IMR-90 (cell line): ENCODE measurements at regions not wholly inside any gene's neighbourhood (a gene's known extent, or its start where the extent isn't known, plus 50 kb on each side); places are given as distances from the start of the nearest gene placed in this dataset.

Experiments
- ATAC-seq: fragments of 200-7000 bp; cut with Tn5 transposase; 2 replicates; pipeline ENCODE4 v1.9.1; 2020; ENCODE audit warnings: low read depth, mild to moderate bottlenecking, moderate library complexity
- BruUV-seq: library from RNA; stranded (reverse); fragments of 400-500 nt; replicated peaks from 2 replicates; lab custom pipeline; 2021; lab: Mats Ljungman, UMichigan
- CTCF ChIA-PET: fragments of 300-600 bp; formaldehyde crosslinking; extraction: SDS; loops from one replicate; lab custom pipeline; 2021; ENCODE audit warnings: antibody characterized with exemption; lab: Yijun Ruan, JAX
- POLR2A ChIA-PET: fragments of 300-600 bp; sonication (Branson Sonifier 250); formaldehyde crosslinking; loops from one replicate; lab custom pipeline; 2022; ENCODE audit warnings: antibody characterized with exemption; ENCODE audit not compliant: unreplicated experiment; lab: Charles Lee
- DNase-seq: peaks from one replicate; pipeline ENCODE4 v3.0.0; 2013
- H2AFZ ChIP-seq: replicated peaks from 2 replicates; pipeline ENCODE3; 2013; ENCODE audit warnings: low read length, mild to moderate bottlenecking; ENCODE audit not compliant: poor library complexity
- H2AK5ac ChIP-seq: 2 replicates; pipeline ENCODE4 v1.6.1; 2013; ENCODE audit warnings: low read depth, low read length, inconsistent platforms
- H2AK9ac ChIP-seq: replicated peaks from 2 replicates; pipeline ENCODE3; 2013; ENCODE audit warnings: mild to moderate bottlenecking, low read depth, low read length, moderate library complexity; ENCODE audit not compliant: poor library complexity
- H2BK120ac ChIP-seq: 2 replicates; pipeline ENCODE4 v1.6.1; 2013; ENCODE audit warnings: low read depth, low read length, inconsistent platforms
- H2BK15ac ChIP-seq: 3 replicates; pipeline ENCODE4 v1.6.1; 2013; ENCODE audit warnings: low read depth, low read length, inconsistent platforms
- H2BK20ac ChIP-seq: 2 replicates; pipeline ENCODE4 v1.6.1; 2013; ENCODE audit warnings: low read depth, mild to moderate bottlenecking, inconsistent platforms, low read length, moderate library complexity
- H2BK5ac ChIP-seq: 2 replicates; pipeline ENCODE4 v1.6.1; 2013; ENCODE audit warnings: mild to moderate bottlenecking, low read depth, low read length, inconsistent platforms; ENCODE audit not compliant: poor library complexity, severe bottlenecking
- H3K14ac ChIP-seq: replicated peaks from 2 replicates; pipeline ENCODE4 v1.6.1; 2013; ENCODE audit warnings: low read depth, low read length, inconsistent platforms
- H3K18ac ChIP-seq: 2 replicates; pipeline ENCODE4 v1.6.1; 2013; ENCODE audit warnings: low read depth, low read length, control low read depth
- H3K23ac ChIP-seq: 2 replicates; pipeline ENCODE4 v1.6.1; 2013; ENCODE audit warnings: low read depth, low read length, inconsistent platforms
- H3K27ac ChIP-seq: 2 replicates; pipeline ENCODE4 v1.5.1; 2013; ENCODE audit warnings: mild to moderate bottlenecking, control low read depth, low read length; ENCODE audit not compliant: insufficient read depth
- H3K27me3 ChIP-seq: 2 replicates; pipeline ENCODE4 v1.6.1; 2013; ENCODE audit warnings: low read length; ENCODE audit not compliant: control insufficient read depth, insufficient read depth
- H3K36me3 ChIP-seq: 2 replicates; pipeline ENCODE4 v1.6.1; 2013; ENCODE audit warnings: low read length, mixed read lengths; ENCODE audit not compliant: control insufficient read depth, insufficient read depth
- H3K4ac ChIP-seq: 2 replicates; pipeline ENCODE4 v1.6.1; 2013; ENCODE audit warnings: low read depth, low read length, inconsistent platforms
- H3K4me1 ChIP-seq: 2 replicates; pipeline ENCODE4 v1.6.1; 2013; ENCODE audit warnings: low read length, mixed read lengths; ENCODE audit not compliant: control insufficient read depth, insufficient read depth
- H3K4me2 ChIP-seq: 2 replicates; pipeline ENCODE4 v1.6.1; 2013; ENCODE audit warnings: low read depth, mild to moderate bottlenecking, control low read depth, low read length, moderate library complexity
- H3K4me3 ChIP-seq: 2 replicates; pipeline ENCODE4 v1.5.1; 2013; ENCODE audit warnings: low read depth, mild to moderate bottlenecking, control low read depth, low read length, moderate library complexity; ENCODE audit not compliant: insufficient read depth
- H3K56ac ChIP-seq: 2 replicates; pipeline ENCODE4 v1.6.1; 2013; ENCODE audit warnings: low read length, inconsistent platforms; ENCODE audit not compliant: insufficient read depth; ENCODE audit errors: extremely low read depth
- H3K79me1 ChIP-seq, 2 experiments: 2 replicates each; pipeline ENCODE4 v1.6.1; 2013; ENCODE audit warnings: low read length in 2 of 2, inconsistent platforms in 1 of 2, low read depth in 1 of 2
- H3K9ac ChIP-seq: 2 replicates; pipeline ENCODE4 v1.6.1; 2013; ENCODE audit warnings: low read depth, low read length, control low read depth
- H3K9me1 ChIP-seq: 2 replicates; pipeline ENCODE4 v1.6.1; 2013; ENCODE audit warnings: low read length, inconsistent platforms; ENCODE audit not compliant: insufficient read depth
- H3K9me3 ChIP-seq: 2 replicates; pipeline ENCODE4 v1.6.1; 2013; ENCODE audit warnings: low read length; ENCODE audit not compliant: control insufficient read depth, insufficient read depth
- H4K20me1 ChIP-seq: 2 replicates; pipeline ENCODE4 v1.6.1; 2013; ENCODE audit warnings: low read length, inconsistent platforms; ENCODE audit not compliant: insufficient read depth
- H4K5ac ChIP-seq: 2 replicates; pipeline ENCODE4 v1.6.1; 2013; ENCODE audit warnings: mild to moderate bottlenecking, low read depth, low read length, control low read depth
- H4K8ac ChIP-seq, 2 experiments: 2 replicates each; pipeline ENCODE4 v1.6.1; 2013; ENCODE audit warnings: low read depth in 2 of 2, low read length in 2 of 2, control low read depth in 1 of 2, inconsistent platforms in 1 of 2
- H4K91ac ChIP-seq: 2 replicates; pipeline ENCODE4 v1.6.1; 2013; ENCODE audit warnings: low read depth, low read length, inconsistent platforms; ENCODE audit not compliant: insufficient read depth
- BHLHE40 ChIP-seq: fragments of 150-350 bp; IDR thresholded peaks from 2 replicates; pipeline ENCODE4 v1.6.1; 2016; ENCODE audit warnings: mild to moderate bottlenecking, low read depth, low read length
- CHD1 ChIP-seq: IDR thresholded peaks from 2 replicates; pipeline ENCODE4 v1.6.1; 2012; ENCODE audit warnings: low read depth, low read length, improper control_type of control experiment
- CTCF ChIP-seq: conservative IDR thresholded peaks from 2 replicates; pipeline ENCODE4 v1.5.1; 2012; ENCODE audit warnings: mild to moderate bottlenecking, low read depth, low read length, improper control_type of control experiment
- ELK1 ChIP-seq: fragments of 150-350 bp; IDR thresholded peaks from 2 replicates; pipeline ENCODE4 v1.6.1; 2016; ENCODE audit warnings: low read depth, mild to moderate bottlenecking, low read length, moderate library complexity, borderline replicate concordance
- MAFK ChIP-seq: IDR thresholded peaks from 2 replicates; pipeline ENCODE4 v1.6.1; 2012; ENCODE audit warnings: low read depth, low read length, improper control_type of control experiment
- MAZ ChIP-seq: IDR thresholded peaks from 2 replicates; pipeline ENCODE4 v1.6.1; 2012; ENCODE audit warnings: low read depth, mild to moderate bottlenecking, low read length, improper control_type of control experiment, moderate library complexity, borderline replicate concordance
- MXI1 ChIP-seq: IDR thresholded peaks from 2 replicates; pipeline ENCODE4 v1.6.1; 2012; ENCODE audit warnings: low read depth, mild to moderate bottlenecking, low read length, moderate library complexity, borderline replicate concordance
- NFE2L2 ChIP-seq: fragments of 150-350 bp; IDR thresholded peaks from 2 replicates; pipeline ENCODE4 v1.6.1; 2016; ENCODE audit warnings: low read depth, mild to moderate bottlenecking, low read length
- POLR2A ChIP-seq: IDR thresholded peaks from 2 replicates; pipeline ENCODE4 v1.6.1; 2012; ENCODE audit warnings: mild to moderate bottlenecking, low read depth, low read length
- RAD21 ChIP-seq: IDR thresholded peaks from 2 replicates; pipeline ENCODE4 v1.6.1; 2012; ENCODE audit warnings: low read length, improper control_type of control experiment
- RCOR1 ChIP-seq: IDR thresholded peaks from 2 replicates; pipeline ENCODE4 v1.6.1; 2012; ENCODE audit warnings: mild to moderate bottlenecking, low read length, improper control_type of control experiment; ENCODE audit not compliant: insufficient replicate concordance
- RFX5 ChIP-seq: IDR thresholded peaks from 2 replicates; pipeline ENCODE4 v1.8.0; 2012; ENCODE audit warnings: low read depth, mild to moderate bottlenecking, low read length, moderate library complexity
- SMC3 ChIP-seq: fragments of 150-350 bp; IDR thresholded peaks from 2 replicates; pipeline ENCODE4 v1.6.1; 2016; ENCODE audit warnings: low read depth, mild to moderate bottlenecking, antibody characterized with exemption, low read length, moderate library complexity
- USF2 ChIP-seq: fragments of 150-350 bp; IDR thresholded peaks from 2 replicates; pipeline ENCODE4 v1.6.1; 2017; ENCODE audit warnings: mild to moderate bottlenecking, antibody characterized with exemption, low read length, low read depth
- WGBS, 2 experiments: methylation state at CpG; one replicate each; pipeline versions ENCODE4 v1.1.5 to v1.1.7; 2013; ENCODE audit warnings: missing lambda C conversion rate in 2 of 2; ENCODE audit not compliant: insufficient read length in 1 of 2; ENCODE audit errors: extremely low coverage in 2 of 2; 5-methylcytosine and 5-hydroxymethylcytosine counted together
- dilution Hi-C: fragments of 300-500 bp; cut with HindIII; formaldehyde crosslinking; loops from one replicate; pipeline ENCODE4 v1.14.3; 2018; ENCODE audit warnings: low sequenced_read_pairs; ENCODE audit not compliant: unreplicated experiment
- in situ Hi-C: fragments of 300-500 bp; cut with MboI; formaldehyde crosslinking; loops from 3 replicates; pipeline ENCODE4 v1.14.3; 2019; ENCODE audit warnings: low sequenced_read_pairs, inconsistent platforms, mixed read lengths
- intact Hi-C: fragments of 100-400 bp; cut with micrococcal nuclease; formaldehyde crosslinking; loops from 2 replicates; pipeline ENCODE4 v1.10.0; 2022

- Histone ChIP-seq H4K8ac (no peak overlapping the region), H3K4me2 (no peak overlapping the region), H4K5ac (no peak overlapping the region), H3K23ac (no peak overlapping the region), H2AK9ac (no peak overlapping the region), H2AFZ (no peak overlapping the region), H3K36me3 (no peaks in the 10 kb centered on the region), H3K18ac (no peak overlapping the region), H4K91ac (no peak overlapping the region), H3K56ac (no peak overlapping the region), H3K9ac (no peak overlapping the region), H3K4me1 (no peaks in the 10 kb centered on the region), H3K27ac (no peak overlapping the region), H4K20me1 (no peaks in the 10 kb centered on the region), H2BK15ac (no peak overlapping the region), H2AK5ac (no peak overlapping the region), H2BK20ac (no peak overlapping the region), H3K9me1 (no peaks in the 10 kb centered on the region), H3K9me3 (0 out of 2 replicates have a peak, but pooled peaks cover 2% of the 10 kb centered on the region), H2BK5ac (no peak overlapping the region), H3K27me3 (peaks cover 2% of the 10 kb centered on the region), H2BK120ac (no peak overlapping the region), H3K4me3 (no peak overlapping the region), H3K4ac (no peak overlapping the region), H3K79me1 (no peaks in the 10 kb centered on the region), H3K14ac (no peak overlapping the region)
- WGBS, 2 experiments = no CpG with 5 or more reads among the region's 5 CpGs
- no peak for TF ChIP-seq RCOR1
- TF ChIP-seq MAFK = no peak
- TF ChIP-seq MAZ = no peak
- TF ChIP-seq BHLHE40 = no peak
- TF ChIP-seq POLR2A = no peak
- no peak for TF ChIP-seq USF2
- no peak for TF ChIP-seq MXI1
- TF ChIP-seq ELK1 = no peak
- no peak for TF ChIP-seq NFE2L2
- no peak for TF ChIP-seq RAD21
- TF ChIP-seq CHD1 = no peak
- no peak for TF ChIP-seq RFX5
- no peak for TF ChIP-seq SMC3
- no peak for TF ChIP-seq CTCF
- no peak for ATAC-seq
- dilution Hi-C loops = no loop called here
- intact Hi-C loops = no loop called here
- ChIA-PET CTCF (no interaction called here), POLR2A (no interaction called here)
- in situ Hi-C loops = no loop called here
- DNase-seq = no peak
- no TSS peak for BruUV-seq
Measured at GRCh38 chr14:53723221-53723620, 233.4 kb downstream of the BMP4 start.
